ACHN (cell line): ENCODE measurements at regions not wholly inside any gene's neighbourhood (a gene's known extent, or its start where the extent isn't known, plus 50 kb on each side); places are given as distances from the start of the nearest gene placed in this dataset.
"Not testable (repeated sequence)": the region's sequence is repeated elsewhere in the genome, so short reads cannot be mapped to it uniquely, and the experiment has no call there.

Source experiments
- DNase-seq: peaks from one replicate; pipeline ENCODE4 v3.0.0-alpha.2; 2015
- in situ Hi-C: cut with HindIII; loops from 2 replicates; pipeline ENCODE4 v1.10.0; 2017; ENCODE audit warnings: low sequenced_read_pairs, low pct_ligation_motif_present, low pct_unique_long_range_greater_than_20kb

DNA sequence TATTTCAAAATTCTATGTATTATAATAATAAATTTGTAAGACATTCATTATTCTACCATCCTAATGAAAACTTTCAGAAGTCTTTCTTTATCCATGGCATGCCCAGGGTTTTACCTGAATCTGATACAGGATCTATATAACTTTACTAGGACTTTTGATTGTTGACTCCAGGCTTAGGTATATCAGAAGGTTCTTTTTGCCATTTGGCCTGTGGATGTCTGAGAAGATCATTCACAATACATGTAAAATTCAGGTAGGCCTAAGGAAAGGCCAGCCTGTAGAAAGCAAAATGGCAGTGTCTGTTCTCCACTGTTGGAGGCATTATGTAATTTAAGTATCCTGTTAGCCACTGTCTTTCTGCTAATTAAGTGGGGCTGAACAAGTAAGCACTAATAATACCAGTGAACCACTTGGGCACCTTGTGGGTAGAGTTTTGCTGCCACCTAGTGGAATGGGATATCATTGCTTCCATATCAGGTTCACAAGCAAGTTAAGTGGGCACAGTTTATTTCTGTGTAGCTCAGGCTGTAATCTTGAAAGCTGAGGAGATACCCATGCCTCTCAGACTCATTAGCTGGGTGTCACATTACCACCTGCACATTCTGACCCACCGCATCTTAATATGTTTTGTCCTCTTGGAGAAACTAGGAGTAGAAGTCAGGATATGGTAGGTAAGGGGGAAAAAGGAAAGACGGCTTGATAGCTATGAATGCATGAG is 105.5 kb downstream of the SEPTIN7 start:
- DNase-seq = peak; percentile 81
- in situ Hi-C loops = no loop called here

GRCh38 chr7:35908331-35909216 is 107.7 kb downstream of the SEPTIN7 start:
- in situ Hi-C loops = no loop called here
- DNase-seq = no peak

DNA sequence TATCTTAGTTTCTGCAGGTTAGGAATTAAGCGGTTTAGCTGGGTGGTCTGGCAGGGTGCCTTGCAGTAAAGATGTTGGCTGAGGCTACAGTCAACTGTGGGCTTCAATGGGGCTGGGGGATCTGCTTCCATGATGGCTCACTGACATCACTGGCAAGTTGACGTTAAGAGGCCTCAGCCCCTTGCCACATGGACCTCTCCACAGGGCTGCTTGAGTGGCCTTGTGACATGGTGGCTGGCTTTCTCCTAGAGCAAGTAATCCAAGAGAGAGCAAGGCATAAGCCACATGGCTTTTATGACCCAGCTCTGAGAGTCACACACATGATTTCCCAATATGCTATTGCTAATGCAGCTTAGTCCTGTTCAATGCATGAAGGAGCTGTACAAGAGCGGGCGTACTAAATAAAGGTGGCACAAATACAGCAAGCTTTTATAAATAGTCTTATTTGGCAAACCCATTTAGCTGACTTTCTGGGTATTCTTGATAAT is 109.1 kb downstream of the SEPTIN7 start:
- in situ Hi-C loops = no loop called here

DNA sequence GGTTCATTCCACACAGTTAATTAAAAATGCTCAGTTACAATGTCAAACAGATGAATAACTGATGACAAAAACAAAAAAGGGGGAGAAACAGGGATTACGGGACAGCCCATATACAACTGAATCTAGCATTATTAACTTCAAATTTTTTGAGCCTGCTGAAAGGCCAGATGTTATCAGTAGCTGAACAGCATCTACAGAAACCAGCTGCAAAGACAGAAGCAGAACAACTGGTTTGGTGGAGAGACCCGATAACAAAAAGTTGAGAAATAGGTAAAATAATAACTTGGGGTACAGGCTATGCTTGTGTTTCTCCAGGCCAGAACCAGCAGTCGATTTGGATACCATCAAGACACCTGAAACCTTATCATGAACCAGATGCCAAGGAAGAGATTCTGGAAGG is 109.8 kb downstream of the SEPTIN7 start:
- DNase-seq, in situ Hi-C loops: not testable (repeated sequence)

More for the DNA sequence above, 109.1 kb downstream of the SEPTIN7 start:
- no peak for DNase-seq

- DNase-seq, in situ Hi-C loops: not testable (repeated sequence)
These were observed 112.5 kb downstream of the SEPTIN7 start for GRCh38 chr7:35913350-35913749.

DNA sequence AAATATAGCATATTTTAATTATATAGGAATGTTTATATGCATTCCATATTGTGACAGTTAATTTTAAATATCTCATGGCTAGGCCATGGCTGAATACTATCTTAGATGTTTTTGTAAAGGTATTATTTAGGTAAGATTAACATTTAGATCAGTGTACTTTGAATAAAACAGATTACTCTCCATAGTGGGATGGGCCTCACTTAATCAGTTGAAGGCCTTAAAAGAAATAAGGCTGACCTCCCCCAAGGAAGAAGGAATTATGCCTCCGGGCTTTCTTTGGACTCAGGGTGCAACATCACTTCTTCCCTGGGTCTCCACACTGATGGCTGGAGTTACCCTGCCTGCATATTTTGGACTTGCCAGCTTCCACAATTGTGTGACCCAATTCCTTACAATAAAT is 113.4 kb downstream of the SEPTIN7 start:
- DNase-seq, in situ Hi-C loops: not testable (repeated sequence)

GRCh38 chr7:35915247-35915955 is 114.5 kb downstream of the SEPTIN7 start:
- DNase-seq, in situ Hi-C loops: not testable (repeated sequence)

DNA sequence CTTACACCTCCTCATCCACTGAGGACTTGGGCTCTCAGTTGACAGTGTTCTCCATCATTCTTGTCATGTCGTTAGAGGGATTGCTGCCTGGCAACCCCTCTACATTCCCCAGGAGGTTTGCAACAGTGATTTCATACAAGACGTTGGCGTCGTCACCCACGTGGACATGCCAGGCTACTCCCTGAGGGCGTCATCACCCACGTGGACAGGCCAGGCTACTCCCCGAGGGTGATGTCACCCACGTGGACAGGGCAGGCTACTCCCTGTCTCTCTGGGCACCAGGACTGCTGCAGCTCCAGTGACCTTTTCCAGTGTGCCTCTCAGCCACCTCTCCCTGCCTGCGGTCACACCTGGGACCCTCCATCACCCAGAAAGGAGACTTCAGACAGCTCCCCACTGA is 117.4 kb downstream of the SEPTIN7 start:
- in situ Hi-C loops = not testable (repeated sequence)

DNA sequence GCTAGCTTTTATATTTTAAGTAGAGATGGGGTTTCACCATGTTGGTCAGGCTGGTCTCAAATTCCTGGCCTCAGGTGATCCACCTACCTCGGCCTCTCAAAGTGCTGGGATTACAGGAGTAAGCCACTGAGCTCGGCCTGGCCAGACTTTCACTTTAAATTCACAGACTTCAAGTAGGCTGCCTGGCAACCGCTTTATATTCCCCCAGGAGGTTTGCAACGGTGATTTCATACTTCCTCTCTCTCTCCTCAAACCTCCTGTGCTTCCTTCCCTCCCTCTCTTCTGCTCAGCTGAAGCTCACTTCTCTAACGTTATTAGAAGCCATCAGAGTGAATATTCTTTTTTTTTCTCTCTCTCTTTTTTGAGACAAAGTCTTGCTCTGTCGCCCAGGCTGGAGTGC is 118.8 kb downstream of the SEPTIN7 start:
- DNase-seq, in situ Hi-C loops: not testable (repeated sequence)

More for the DNA sequence above, 117.4 kb downstream of the SEPTIN7 start:
- DNase-seq = not testable (repeated sequence)

- in situ Hi-C loops, DNase-seq: not testable (repeated sequence)
These were observed 120.5 kb downstream of the SEPTIN7 start for GRCh38 chr7:35921338-35921737.

DNA sequence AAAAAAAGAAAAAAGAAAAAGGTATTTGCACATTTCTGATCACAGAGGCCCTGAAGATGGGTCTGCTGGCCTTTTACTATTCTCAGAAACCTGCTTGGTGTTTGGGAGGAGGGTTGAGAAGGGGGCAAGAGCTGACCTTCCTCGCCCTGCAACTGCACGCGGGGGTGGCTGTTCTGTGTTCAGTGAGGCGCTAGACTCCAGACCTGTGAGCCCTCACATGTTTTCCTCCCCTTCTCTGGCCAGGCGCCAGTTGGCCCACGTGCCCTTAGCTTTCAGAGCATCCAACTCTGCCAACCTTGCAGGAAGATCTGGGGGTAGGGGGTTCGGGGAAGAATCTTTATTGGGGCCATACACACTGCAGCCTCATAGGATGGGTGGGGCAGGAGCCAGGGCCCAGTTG is 123.8 kb downstream of the SEPTIN7 start:
- DNase-seq, in situ Hi-C loops: not testable (repeated sequence)

- in situ Hi-C loops, DNase-seq: not testable (repeated sequence)
These were observed 126.1 kb downstream of the SEPTIN7 start for GRCh38 chr7:35926966-35927365.

GRCh38 chr7:35931134-35931533 is 130.3 kb downstream of the SEPTIN7 start:
- in situ Hi-C loops, DNase-seq: not testable (repeated sequence)

DNA sequence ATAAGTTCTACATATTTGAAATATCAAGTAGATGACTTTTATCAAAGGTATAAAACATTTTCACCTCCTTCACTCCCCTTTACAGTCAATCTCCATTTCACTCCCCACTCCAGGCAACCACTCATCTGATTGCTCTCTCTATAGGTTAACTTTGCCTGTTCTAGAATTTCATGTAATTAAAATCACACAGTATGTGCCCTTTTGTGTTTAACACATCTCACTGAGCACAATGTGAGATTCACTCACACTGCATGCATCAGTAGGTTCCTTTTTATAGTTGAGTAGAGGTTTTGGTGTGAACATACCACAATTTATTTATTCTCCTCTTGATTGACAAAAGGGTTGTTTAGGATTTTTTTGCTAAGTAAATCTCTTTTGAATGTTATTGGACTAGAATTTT is 130.7 kb downstream of the SEPTIN7 start:
- DNase-seq, in situ Hi-C loops: not testable (repeated sequence)

DNA sequence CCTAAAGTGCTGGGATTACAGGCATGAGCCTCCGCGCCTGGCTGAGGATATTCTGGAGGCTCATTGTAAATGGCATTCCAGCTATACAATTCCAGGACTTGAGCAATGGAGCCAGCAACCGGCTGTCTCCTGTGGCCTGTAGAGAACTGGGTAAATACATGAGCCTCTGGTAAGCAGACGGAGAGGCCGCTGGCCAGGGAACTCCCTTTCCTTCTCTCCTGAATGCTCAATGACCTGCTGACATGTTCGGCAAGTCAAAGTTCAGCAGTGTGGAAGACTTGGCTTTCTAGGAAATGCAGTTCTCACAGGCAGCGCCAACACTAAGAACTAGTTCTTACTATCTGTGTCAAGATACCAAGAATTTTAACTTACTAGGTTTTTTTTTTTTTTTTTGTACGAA is 139.8 kb downstream of the SEPTIN7 start:
- DNase-seq, in situ Hi-C loops: not testable (repeated sequence)

GRCh38 chr7:35945621-35946020 is 144.8 kb downstream of the SEPTIN7 start:
- DNase-seq, in situ Hi-C loops: not testable (repeated sequence)

DNA sequence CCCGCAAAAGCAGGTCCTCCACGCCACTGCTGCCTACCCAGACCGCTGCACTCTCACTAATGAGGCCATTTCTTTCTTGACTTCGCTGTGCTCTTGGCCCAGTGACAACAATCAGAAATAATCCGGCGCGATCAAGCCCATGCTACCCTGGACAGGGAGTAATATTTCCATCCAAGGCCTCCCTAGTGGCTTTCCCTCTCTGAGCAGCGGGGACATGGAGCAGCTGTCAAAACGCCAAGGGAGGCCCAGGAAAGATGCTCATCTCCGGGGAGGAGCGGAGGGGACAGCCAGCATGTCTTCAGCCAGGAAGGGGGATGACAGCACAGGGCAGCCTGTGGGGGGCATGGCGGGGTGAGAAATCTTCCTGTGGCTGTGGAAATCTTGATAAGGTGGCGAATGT is 154.9 kb downstream of the SEPTIN7 start:
- DNase-seq, in situ Hi-C loops: not testable (repeated sequence)

- DNase-seq, in situ Hi-C loops: not testable (repeated sequence)
These were observed 156.1 kb downstream of the SEPTIN7 start for GRCh38 chr7:35956988-35957387.

- DNase-seq, in situ Hi-C loops: not testable (repeated sequence)
These were observed 160.4 kb downstream of the SEPTIN7 start for GRCh38 chr7:35961260-35961659.
